Heart left ventricle (tissue), 16 donors: ENCODE measurements at regions not wholly inside any gene's neighbourhood (a gene's known extent, or its start where the extent isn't known, plus 50 kb on each side); places are given as distances from the start of the nearest gene placed in this dataset.
A peak's percentile ranks its signal among the peaks of the same experiment; 100 is the strongest.

Source experiments
- ATAC-seq, 4 donors: fragments of 200-7000 bp; cut with Tn5 transposase; one replicate each; pipeline ENCODE4 v1.9.1; 2020 to 2022; ENCODE audit warnings: moderate library complexity in 4 of 4, mild to moderate bottlenecking in 3 of 4, moderate number of reproducible peaks in 1 of 4
- DNase-seq, 5 donors: peaks; one replicate each; pipeline ENCODE4 v3.0.0-alpha.2; 2020
- H3K27ac ChIP-seq, 12 donors: fragments of 200-600 bp; sonication (generic) in 4 of 12; one replicate each; pipeline versions ENCODE4 v1.5.0 to v1.8.0; 2016 to 2022; ENCODE audit warnings: mild to moderate bottlenecking in 2 of 12
- H3K27me3 ChIP-seq, 9 donors: fragments of 200-600 bp; sonication (generic) in 2 of 9; one replicate each; pipeline versions ENCODE4 v1.5.1 to v1.8.0; 2016 to 2022; ENCODE audit warnings: mild to moderate bottlenecking in 3 of 9
- H3K36me3 ChIP-seq, 9 donors: fragments of 200-600 bp; sonication (generic) in 2 of 9; one replicate each; pipeline versions ENCODE4 v1.5.0 to v1.8.0; 2018 to 2022; ENCODE audit warnings: mild to moderate bottlenecking in 2 of 9
- H3K4me1 ChIP-seq, 12 donors: fragments of 200-600 bp; sonication (generic) in 4 of 12; one replicate each; pipeline versions ENCODE4 v1.5.0 to v1.8.0; 2016 to 2022; ENCODE audit warnings: mild to moderate bottlenecking in 3 of 12
- H3K4me3 ChIP-seq, 12 donors: fragments of 200-600 bp; sonication (generic) in 4 of 12; one replicate each; pipeline versions ENCODE4 v1.5.0 to v1.8.0; 2017 to 2022; ENCODE audit warnings: mild to moderate bottlenecking in 9 of 12, moderate library complexity in 4 of 12
- H3K9me3 ChIP-seq, 12 donors: fragments of 200-600 bp; sonication (generic) in 4 of 12; one replicate each; pipeline versions ENCODE4 v1.5.0 to v1.8.0; 2016 to 2022; ENCODE audit warnings: mild to moderate bottlenecking in 1 of 12
- CTCF ChIP-seq, 12 donors: fragments of 200-600 bp; sonication (generic) in 4 of 12; IDR thresholded peaks; one replicate each; pipeline versions ENCODE4 v1.5.0 to v1.8.0; 2018 to 2022; ENCODE audit warnings: antibody characterized with exemption in 12 of 12, mild to moderate bottlenecking in 5 of 12
- POLR2A ChIP-seq, 2 donors: fragments of 450-650 bp; IDR thresholded peaks; one replicate each; pipeline ENCODE4 v1.6.1; 2017; ENCODE audit warnings: antibody characterized with exemption in 2 of 2, mild to moderate bottlenecking in 2 of 2, moderate library complexity in 2 of 2
- WGBS, 4 donors: extraction: QIAGEN DNeasy Blood & Tissue Kit in 2 of 4; methylation state at CpG; one replicate each; pipeline versions ENCODE4 v1.1.5 to v1.1.7; 2013 to 2018; 5-methylcytosine and 5-hydroxymethylcytosine counted together
- intact Hi-C, 10 donors: fragments of 100-400 bp; cut with DNase I; formaldehyde crosslinking; loops; one replicate each; pipeline versions ENCODE4 v1.11.1 to v1.14.2; 2022
- donor health status: ischemic (EF 13 %, LVEDD 7.1; RV severe dilation, severe dysfunction).
- donor health status: healthy with polysubstance abuse.
- donor health status: DM: no; HTN: yes; CAD: no.
- donor health status: DM: no; HTN: no; CAD: no.
- donor health status: ischemic (EF 25% LVEDD 6.9; RV normal size, moderate dysfunction).
- donor health status: ischemic (EF 25% LVEDD 5.7; RV mildly dilated, moderate dysfunction).
- donor health status: healthy.
- donor health status: DM: yes; HTN: yes; CAD: no.
- donor health status: ischemic (EF 35%, LVEDD 5.7; RV mildly dilated, moderate dysfunction).
- donor health status: nonischemic (EF 11% LVEDD 7.7; RV severe dilation, severe dysfunction).
- donor health status: DM: yes; HTN: yes; CAD: no.
- donor health status: PGD.
- donor health status: ischemic (EF 29% LVEDD 5.4; RV normal size, mild dysfunction).
- donor health status: nonischemic (EF 23%, LVEDD 6.1; RV moderate dilation, normal function).

GRCh38 chr9:13707612-13708576, 428.4 kb upstream of the MPDZ start:
- Histone ChIP-seq H3K36me3 (no peaks in the 10 kb centered on the region), H3K27me3 (no peaks in the 10 kb centered on the region), H3K9me3 (peaks cover 0 to 5% (median 0%) of the 10 kb centered on the region in 12 donors), H3K4me3 (no peak overlapping the region), H3K27ac (peak overlapping the region in 1 of 12 donors; percentile 47), H3K4me1 (peaks cover 0 to 21% (median 8%) of the 10 kb centered on the region in 12 donors)
- 80 to 87% (median 83%) methylated on average over 4 of the region's 4 CpGs for WGBS, 4 donors
- peak in 2 of 4 donors; percentile 28 to 57 for ATAC-seq
- TF ChIP-seq CTCF (IDR thresholded peaks at IDR 0.05) (no peak), POLR2A (IDR thresholded peaks at IDR 0.05) (no peak)
- intact Hi-C loops = no loop called here
- DNase-seq = no peak

- Histone ChIP-seq H3K27ac (peak overlapping the region; percentile 26 to 68 (median 50)), H3K9me3 (peaks cover 0 to 14% (median 0%) of the 10 kb centered on the region in 12 donors), H3K36me3 (no peaks in the 10 kb centered on the region), H3K27me3 (no peaks in the 10 kb centered on the region), H3K4me3 (no peak overlapping the region), H3K4me1 (peaks cover 0 to 21% (median 8%) of the 10 kb centered on the region in 12 donors)
- ATAC-seq = peak; percentile 91 to 94 (median 94)
- intact Hi-C loops = no loop called here
- peak in 4 of 5 donors; percentile 43 to 54 (median 49) for DNase-seq
- TF ChIP-seq POLR2A (IDR thresholded peaks at IDR 0.05) (no peak), CTCF (IDR thresholded peaks at IDR 0.05) (no peak)
- 33 to 38% (median 35%) methylated on average over 6 of the region's 6 CpGs for WGBS, 4 donors
These were observed 426.4 kb upstream of the MPDZ start for GRCh38 chr9:13705918-13706317.

- H3K9me3 ChIP-seq = peaks cover 0 to 14% (median 0%) of the 10 kb centered on the region in 12 donors
- no peak overlapping the region for H3K4me3 ChIP-seq
- peak in 3 of 4 donors; percentile 52 to 76 (median 62) for ATAC-seq
- no peaks in the 10 kb centered on the region for H3K27me3 ChIP-seq
- H3K36me3 ChIP-seq = no peaks in the 10 kb centered on the region
- H3K27ac ChIP-seq = peak overlapping the region; percentile 26 to 68 (median 50)
- 45 to 70% (median 58%) methylated on average over 3 of the region's 3 CpGs for WGBS, 4 donors
- TF ChIP-seq POLR2A (IDR thresholded peaks at IDR 0.05) = no peak
- TF ChIP-seq CTCF (IDR thresholded peaks at IDR 0.05) = no peak
- DNase-seq = no peak
- intact Hi-C loops = no loop called here
- peaks cover 0 to 21% (median 8%) of the 10 kb centered on the region in 12 donors for H3K4me1 ChIP-seq
These were observed 425.9 kb upstream of the MPDZ start for GRCh38 chr9:13705373-13705772.

GRCh38 chr9:13690595-13690994, 411.1 kb upstream of the MPDZ start:
- DNase-seq = no peak
- no peak overlapping the region for H3K4me3 ChIP-seq
- no peaks in the 10 kb centered on the region for H3K36me3 ChIP-seq
- no peak for TF ChIP-seq POLR2A (IDR thresholded peaks at IDR 0.05)
- H3K4me1 ChIP-seq = peaks cover 0 to 16% (median 4%) of the 10 kb centered on the region in 12 donors
- intact Hi-C loops = loop anchor here in 1 of 10 donors (10.0 kb wide), 1 partner anchor 664 kb away; no protein-coding TSS in a partner anchor
- H3K27ac ChIP-seq = no peak overlapping the region
- 92 to 98% (median 97%) methylated on average over 1 of the region's 1 CpG for WGBS, 4 donors
- H3K9me3 ChIP-seq = peaks cover 0 to 57% (median 3%) of the 10 kb centered on the region in 12 donors
- ATAC-seq = no peak
- no peaks in the 10 kb centered on the region for H3K27me3 ChIP-seq
